A549 (cell line): ENCODE measurements at regions not wholly inside any gene's neighbourhood (a gene's known extent, or its start where the extent isn't known, plus 50 kb on each side); places are given as distances from the start of the nearest gene placed in this dataset.

Source experiments
- CTCF ChIP-seq: fragments of >200 bp; sonication (Bioruptor Twin); formaldehyde crosslinking; IDR thresholded peaks from 3 replicates; pipeline ENCODE4 v1.5.1; 2016
- EHMT2 ChIP-seq: fragments of 200-600 bp; sonication (generic); IDR thresholded peaks from 2 replicates; pipeline ENCODE4 v1.6.1; 2016; ENCODE audit warnings: antibody characterized with exemption, low read depth, mild to moderate bottlenecking, moderate library complexity
- EP300 ChIP-seq, 2 experiments: fragments of >200 bp; sonication (Bioruptor Twin); formaldehyde crosslinking; IDR thresholded peaks; 2 replicates in 1 of 2; 3 replicates in 1 of 2; pipeline ENCODE4 v1.6.1; 2016 to 2017
- FOSL2 ChIP-seq, 2 experiments: fragments of 450-650 bp in 1 of 2; fragments of >200 bp in 1 of 2; sonication (Bioruptor Twin) in 1 of 2; formaldehyde crosslinking; IDR thresholded peaks; 2 replicates each; pipeline versions ENCODE4 v1.5.0 to v1.6.1; 2016 to 2020; ENCODE audit warnings: mild to moderate bottlenecking in 1 of 2, moderate library complexity in 1 of 2
- NFE2L2 ChIP-seq: fragments of 150-350 bp; conservative IDR thresholded peaks from 2 replicates; pipeline ENCODE4 v1.6.1; 2014; ENCODE audit warnings: low read length
- POLR2A ChIP-seq: IDR thresholded peaks from 2 replicates; pipeline ENCODE4 v1.6.1; 2012; ENCODE audit warnings: mild to moderate bottlenecking, low read length
- RAD21 ChIP-seq, 2 experiments: fragments of >200 bp in 1 of 2; sonication (Bioruptor Twin) in 1 of 2; formaldehyde crosslinking in 1 of 2; IDR thresholded peaks in 1 of 2; conservative IDR thresholded peaks in 1 of 2; 2 replicates in 1 of 2; 3 replicates in 1 of 2; pipeline ENCODE4 v1.6.1; 2012 to 2018; ENCODE audit warnings: inconsistent platforms in 1 of 2
- TF ChIP-seq, protein P1 (sequence below): IDR thresholded peaks from 2 replicates; pipeline ENCODE4 v1.6.1; 2012

DNA sequence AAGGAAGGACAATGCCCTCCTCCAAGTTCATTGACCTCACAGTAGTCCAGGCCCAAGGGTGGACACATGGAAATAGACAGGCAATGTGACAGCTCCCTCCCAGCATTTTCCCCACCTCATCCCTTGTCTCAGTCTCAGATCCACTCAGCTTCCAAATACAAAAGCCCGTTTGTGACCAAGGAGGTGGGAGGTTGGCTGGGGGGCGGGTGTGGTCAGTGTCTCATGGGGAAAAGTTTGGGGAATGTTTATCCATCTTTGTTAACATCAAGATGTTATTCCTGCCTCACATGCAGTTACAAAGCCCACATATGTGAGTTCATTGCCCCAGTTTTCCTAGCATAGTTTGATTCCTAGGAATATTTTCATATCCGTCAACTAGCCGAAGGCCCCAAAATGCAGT is 338.5 kb upstream of the PPP2R3A start:
- TF ChIP-seq EHMT2 (no peak), CTCF (no peak), POLR2A (no peak), RAD21 (conservative IDR thresholded peaks at IDR 0.05 in 1 of 2, IDR thresholded peaks at IDR 0.05 in 1 of 2) (no peak), NFE2L2 (no peak), EP300 (IDR thresholded peaks at IDR 0.05) (no peak), FOSL2 (IDR thresholded peaks at IDR 0.05) (no peak), FOSL2 (CRISPR knock-in tag; IDR thresholded peaks at IDR 0.05) (no peak)
- TF ChIP-seq, protein P1, sequence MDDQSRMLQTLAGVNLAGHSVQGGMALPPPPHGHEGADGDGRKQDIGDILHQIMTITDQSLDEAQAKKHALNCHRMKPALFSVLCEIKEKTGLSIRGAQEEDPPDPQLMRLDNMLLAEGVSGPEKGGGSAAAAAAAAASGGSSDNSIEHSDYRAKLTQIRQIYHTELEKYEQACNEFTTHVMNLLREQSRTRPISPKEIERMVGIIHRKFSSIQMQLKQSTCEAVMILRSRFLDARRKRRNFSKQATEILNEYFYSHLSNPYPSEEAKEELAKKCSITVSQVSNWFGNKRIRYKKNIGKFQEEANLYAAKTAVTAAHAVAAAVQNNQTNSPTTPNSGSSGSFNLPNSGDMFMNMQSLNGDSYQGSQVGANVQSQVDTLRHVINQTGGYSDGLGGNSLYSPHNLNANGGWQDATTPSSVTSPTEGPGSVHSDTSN = no peak
